HG02588 (cell line): ENCODE measurements at regions not wholly inside any gene's neighbourhood (a gene's known extent, or its start where the extent isn't known, plus 50 kb on each side); places are given as distances from the start of the nearest gene placed in this dataset.

Source experiments
- ATAC-seq: cut with Tn5 transposase; IDR thresholded peaks from one replicate; pipeline ENCODE4 v1.9.1; 2021; ENCODE audit warnings: mild to moderate bottlenecking, moderate library complexity; ENCODE audit not compliant: unreplicated experiment

DNA sequence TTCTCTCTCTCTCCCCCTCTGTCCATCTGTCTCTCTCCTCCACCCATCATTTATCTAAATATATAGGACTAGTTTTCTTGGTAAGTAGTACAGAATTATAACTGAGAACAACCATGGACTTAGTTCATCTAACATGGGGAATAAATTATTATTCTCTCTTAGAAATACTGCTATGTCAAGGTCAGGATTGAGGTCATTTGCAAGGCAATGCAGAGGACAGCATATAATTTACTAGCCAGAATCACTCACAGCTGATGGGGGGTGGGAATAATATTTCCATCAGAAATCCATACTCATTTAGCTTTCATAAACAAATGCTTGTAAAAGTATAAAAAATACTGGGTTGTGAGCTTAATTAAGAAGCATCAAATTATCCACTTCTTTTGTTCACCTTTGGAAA, 553.9 kb upstream of the POU3F2 start:
- ATAC-seq, result no peak

GRCh38 chr6:98286620-98287019, 547.8 kb upstream of the POU3F2 start:
- ATAC-seq, result no peak

- ATAC-seq, result no peak
These were observed 546.5 kb upstream of the POU3F2 start for GRCh38 chr6:98287876-98288275.

DNA sequence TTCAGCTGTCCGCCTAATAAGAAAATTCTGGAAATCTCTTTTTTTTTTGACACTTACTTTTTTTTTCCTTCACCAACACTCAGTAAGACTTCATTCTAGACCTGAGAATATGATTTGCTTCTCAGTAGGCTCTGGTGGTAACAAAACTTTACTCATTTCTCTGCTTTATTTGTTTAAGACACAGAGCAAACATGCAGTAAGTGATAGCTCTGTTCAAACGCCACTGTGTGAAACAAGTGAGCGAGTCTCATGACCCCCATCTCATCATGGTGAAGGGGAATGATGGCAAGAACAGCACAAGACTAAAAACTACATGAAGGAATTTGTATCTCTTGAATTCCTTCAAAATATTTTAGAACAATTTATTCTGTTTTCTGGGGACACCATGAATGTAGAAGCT, 541.6 kb upstream of the POU3F2 start:
- no peak for ATAC-seq

GRCh38 chr6:98295515-98296175, 538.7 kb upstream of the POU3F2 start:
- no peak for ATAC-seq

- ATAC-seq, result no peak
These were observed 525.8 kb upstream of the POU3F2 start for GRCh38 chr6:98308564-98308963.

DNA sequence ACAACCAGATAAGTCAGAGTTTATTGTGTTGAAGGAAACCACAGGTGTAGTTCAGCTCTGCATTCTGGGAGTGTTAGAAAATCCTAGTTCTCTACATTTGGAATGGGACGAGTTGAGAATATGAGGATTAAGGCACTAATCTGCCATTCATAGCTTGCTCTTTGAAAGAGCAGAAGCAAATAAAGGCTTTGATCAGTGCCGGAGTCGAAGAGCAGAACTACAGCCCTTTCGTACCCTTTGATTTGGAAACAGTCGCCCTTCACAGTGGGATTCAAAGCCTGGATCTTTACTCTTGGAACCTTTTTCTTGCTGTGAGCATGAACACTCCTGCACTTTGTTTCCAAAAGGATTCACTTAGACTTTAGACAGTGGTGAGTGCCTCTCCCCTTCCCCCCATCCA, 523.9 kb upstream of the POU3F2 start:
- no peak for ATAC-seq

GRCh38 chr6:98323605-98324004, 510.8 kb upstream of the POU3F2 start:
- no peak for ATAC-seq

- no peak for ATAC-seq
These were observed 509.9 kb upstream of the POU3F2 start for GRCh38 chr6:98324446-98324845.

GRCh38 chr6:98325366-98325765, 509.0 kb upstream of the POU3F2 start:
- ATAC-seq, result no peak

DNA sequence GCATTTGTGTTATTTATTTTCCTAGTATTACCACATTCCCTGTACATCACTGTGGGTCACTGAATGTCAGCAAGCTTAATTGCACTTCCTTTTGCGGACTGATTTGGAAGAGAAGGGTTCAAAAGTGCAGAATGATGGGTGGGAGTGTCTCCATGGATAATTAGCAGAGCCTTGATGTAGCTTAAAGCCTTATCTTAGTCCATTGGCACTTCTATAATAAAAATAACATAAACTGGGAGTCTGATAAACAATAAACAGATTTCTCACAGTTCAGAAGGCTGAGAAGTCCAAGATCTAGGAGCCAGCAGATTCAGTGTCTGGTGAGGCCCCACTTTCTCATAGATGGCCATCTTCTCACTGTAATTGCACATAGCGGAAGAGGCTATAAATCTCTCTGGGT, 501.1 kb upstream of the POU3F2 start:
- no peak for ATAC-seq

GRCh38 chr6:98335594-98335993, 498.8 kb upstream of the POU3F2 start:
- ATAC-seq, result no peak

DNA sequence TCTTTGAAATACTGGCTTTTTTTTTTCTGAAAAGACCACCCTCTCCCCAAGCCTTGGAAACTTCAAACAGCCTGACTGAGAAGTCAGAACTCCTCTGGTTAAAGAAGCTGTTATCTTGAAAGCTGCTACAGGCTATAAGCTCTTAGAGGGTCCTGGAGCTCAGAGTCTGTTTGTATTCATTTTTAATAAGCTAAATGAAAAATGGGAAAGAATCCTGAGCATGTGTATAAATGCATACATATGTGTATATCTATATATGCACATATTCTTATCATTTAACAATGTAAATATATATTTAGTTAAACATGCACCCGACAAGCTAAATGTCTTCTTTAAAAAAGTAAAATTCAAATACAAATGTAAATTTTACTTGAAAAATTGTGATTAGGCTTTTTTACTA, 494.9 kb upstream of the POU3F2 start:
- ATAC-seq, result no peak

GRCh38 chr6:98343004-98343403, 491.4 kb upstream of the POU3F2 start:
- no peak for ATAC-seq

DNA sequence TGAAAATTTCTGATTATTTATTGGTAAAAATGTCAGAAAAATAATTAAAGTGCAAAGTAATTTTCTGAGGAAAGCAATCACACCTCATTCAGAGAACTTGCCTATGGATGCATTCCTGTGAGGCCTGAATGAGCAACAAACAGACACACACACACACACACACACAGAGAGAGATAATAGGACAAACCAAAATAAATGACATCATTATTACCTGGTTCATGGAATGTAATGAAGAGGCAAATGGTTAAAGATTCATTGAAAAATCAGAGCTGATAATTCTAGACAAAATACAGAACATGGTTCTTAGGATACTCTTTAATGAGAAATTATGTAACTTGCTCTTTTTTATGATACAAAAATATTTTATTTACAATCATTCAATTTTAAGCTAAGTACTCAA, 490.6 kb upstream of the POU3F2 start:
- ATAC-seq, result no peak

- no peak for ATAC-seq
These were observed 482.0 kb upstream of the POU3F2 start for GRCh38 chr6:98352348-98352747.

- ATAC-seq, result no peak
These were observed 476.2 kb upstream of the POU3F2 start for GRCh38 chr6:98358173-98358572.

- no peak for ATAC-seq
These were observed 468.0 kb upstream of the POU3F2 start for GRCh38 chr6:98366371-98366770.

- no peak for ATAC-seq
These were observed 453.8 kb upstream of the POU3F2 start for GRCh38 chr6:98380589-98380988.

DNA sequence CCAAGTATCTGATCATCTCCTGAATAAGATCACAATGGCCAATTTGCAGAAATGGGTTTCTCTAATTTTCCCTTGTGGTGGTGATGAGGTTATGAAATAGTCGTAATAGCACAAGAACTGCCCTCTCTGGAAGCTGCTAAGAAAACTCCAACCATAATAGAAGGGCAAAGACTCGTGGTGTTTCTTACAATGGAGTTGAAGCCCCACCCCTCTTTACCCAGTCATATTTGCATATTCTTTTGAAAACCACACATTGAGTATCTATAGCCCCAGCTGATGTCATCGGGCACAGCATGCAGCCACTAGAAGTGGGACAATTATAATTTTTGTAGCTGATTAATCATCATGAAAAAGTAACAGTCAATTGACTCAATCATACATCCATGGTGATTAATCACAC, 452.1 kb upstream of the POU3F2 start:
- ATAC-seq, result no peak

DNA sequence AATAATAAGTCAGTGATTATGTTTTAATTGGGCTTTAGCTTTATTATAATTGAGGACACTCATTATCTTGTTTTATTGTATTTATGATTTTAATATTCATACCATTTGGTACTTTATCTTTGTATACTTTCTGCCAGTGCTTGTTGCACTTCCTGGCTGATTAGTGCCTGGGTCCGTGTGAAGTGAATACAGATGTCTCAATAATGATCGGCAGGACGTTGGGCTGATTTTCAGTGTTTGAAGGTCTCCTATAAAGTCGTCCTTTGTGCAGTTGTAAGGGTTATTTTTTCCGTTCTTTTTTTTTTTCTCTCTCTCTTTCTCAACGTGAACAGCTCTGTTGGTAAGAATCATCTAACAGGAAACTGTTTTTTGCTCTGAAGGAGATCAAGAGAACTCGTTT, 450.0 kb upstream of the POU3F2 start:
- ATAC-seq, result no peak

DNA sequence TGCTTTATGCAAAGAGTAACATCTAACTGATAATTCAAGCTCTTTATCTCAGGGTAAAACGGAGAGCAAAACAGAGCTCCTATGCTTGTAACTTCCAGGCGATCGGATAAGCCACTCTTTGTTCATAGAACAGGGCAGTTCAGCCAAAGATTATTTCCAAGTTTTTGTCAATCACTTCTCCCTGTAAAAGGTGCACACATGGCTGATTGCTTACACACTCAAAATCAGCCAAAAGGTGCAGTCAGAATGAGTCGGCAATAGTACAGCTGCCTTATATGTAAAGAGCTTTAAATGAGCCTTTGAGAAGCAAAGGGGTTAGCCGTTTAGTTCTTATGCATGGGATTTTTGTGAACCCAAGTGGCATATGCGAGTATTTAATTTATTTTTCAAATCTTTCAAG, 449.6 kb upstream of the POU3F2 start:
- ATAC-seq, result no peak

GRCh38 chr6:98395610-98396166, 438.7 kb upstream of the POU3F2 start:
- no peak for ATAC-seq
